A673 (cell line): ENCODE measurements at regions not wholly inside any gene's neighbourhood (a gene's known extent, or its start where the extent isn't known, plus 50 kb on each side); places are given as distances from the start of the nearest gene placed in this dataset.

Experiments
- EZH2 ChIP-seq: fragments of 200-600 bp; sonication (generic); IDR thresholded peaks from 2 replicates; pipeline ENCODE4 v1.6.1; 2017; ENCODE audit warnings: borderline replicate concordance, low read depth, mild to moderate bottlenecking, mixed read lengths, antibody characterized with exemption, low read length; ENCODE audit not compliant: poor library complexity, severe bottlenecking
- TF ChIP-seq, protein P1 (sequence below): fragments of 300-800, 200-600 bp; sonication (generic); conservative IDR thresholded peaks from 2 replicates; pipeline ENCODE4 v1.5.1; 2017; ENCODE audit warnings: low read depth, mild to moderate bottlenecking, antibody characterized with exemption, low read length, moderate library complexity, mixed read lengths

DNA sequence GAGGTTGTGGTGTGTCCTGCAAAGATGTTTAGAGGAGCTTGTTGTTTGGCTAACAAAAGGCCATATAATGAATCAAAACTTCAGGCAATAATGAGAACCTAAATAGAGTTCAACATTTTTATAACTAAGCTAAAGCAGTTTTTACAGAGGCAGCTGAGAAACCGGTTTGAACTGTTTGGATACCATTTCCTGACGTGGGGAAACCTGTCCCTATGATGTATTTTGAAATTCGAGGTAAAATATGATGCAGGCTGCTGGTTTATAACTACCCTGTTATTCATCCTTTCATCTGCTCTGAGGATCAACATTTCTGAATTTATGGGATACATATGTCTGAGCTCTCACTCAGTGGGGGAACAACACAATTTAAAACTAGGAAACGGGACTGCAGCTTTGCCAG, 289.5 kb upstream of the IRX2 start:
- TF ChIP-seq, protein P1, sequence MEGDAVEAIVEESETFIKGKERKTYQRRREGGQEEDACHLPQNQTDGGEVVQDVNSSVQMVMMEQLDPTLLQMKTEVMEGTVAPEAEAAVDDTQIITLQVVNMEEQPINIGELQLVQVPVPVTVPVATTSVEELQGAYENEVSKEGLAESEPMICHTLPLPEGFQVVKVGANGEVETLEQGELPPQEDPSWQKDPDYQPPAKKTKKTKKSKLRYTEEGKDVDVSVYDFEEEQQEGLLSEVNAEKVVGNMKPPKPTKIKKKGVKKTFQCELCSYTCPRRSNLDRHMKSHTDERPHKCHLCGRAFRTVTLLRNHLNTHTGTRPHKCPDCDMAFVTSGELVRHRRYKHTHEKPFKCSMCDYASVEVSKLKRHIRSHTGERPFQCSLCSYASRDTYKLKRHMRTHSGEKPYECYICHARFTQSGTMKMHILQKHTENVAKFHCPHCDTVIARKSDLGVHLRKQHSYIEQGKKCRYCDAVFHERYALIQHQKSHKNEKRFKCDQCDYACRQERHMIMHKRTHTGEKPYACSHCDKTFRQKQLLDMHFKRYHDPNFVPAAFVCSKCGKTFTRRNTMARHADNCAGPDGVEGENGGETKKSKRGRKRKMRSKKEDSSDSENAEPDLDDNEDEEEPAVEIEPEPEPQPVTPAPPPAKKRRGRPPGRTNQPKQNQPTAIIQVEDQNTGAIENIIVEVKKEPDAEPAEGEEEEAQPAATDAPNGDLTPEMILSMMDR, result no peak
- no peak for TF ChIP-seq EZH2
